ENCODE measurements at regions not wholly inside any gene's neighbourhood (a gene's known extent, or its start where the extent isn't known, plus 50 kb on each side); places are given as distances from the start of the nearest gene placed in this dataset.
"Not testable (repeated sequence)": the region's sequence is repeated elsewhere in the genome, so short reads cannot be mapped to it uniquely, and the experiment has no call there.

DNA sequence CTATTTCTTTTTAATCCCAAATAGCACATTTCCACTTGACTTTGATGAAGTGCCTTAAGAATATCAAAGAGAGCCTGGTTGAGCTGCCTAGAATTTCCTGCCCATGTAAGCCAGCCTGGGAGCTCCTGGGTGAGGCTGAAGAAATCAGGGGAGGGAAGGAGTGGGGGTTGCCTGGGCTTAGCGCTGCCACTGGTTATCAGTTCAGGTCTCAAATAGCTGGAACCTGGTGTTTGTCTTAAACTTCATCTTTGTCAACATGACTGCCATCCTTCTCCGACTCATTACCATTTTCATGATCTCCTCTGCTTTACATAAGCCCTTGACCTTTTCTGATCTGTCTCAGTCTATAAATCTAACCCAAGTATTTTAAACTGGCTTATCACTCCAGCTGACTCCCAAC, 151.5 kb downstream of the TTC8 start:
- FAIRE-seq (no peak), DNase-seq (ENCODE audit: low read depth, low spot score) (no peak)
- H3K9me3 ChIP-seq (replicated peaks; ENCODE audit: control insufficient read depth, insufficient read depth, low read length) = no peaks in the 10 kb centered on the region
- no peak overlapping the region for H2AFZ ChIP-seq (ENCODE audit: low read depth, low read length)
- no peaks in the 10 kb centered on the region for H4K20me1 ChIP-seq (replicated peaks; ENCODE audit: control insufficient read depth, extremely low read depth, insufficient read depth, low read length)
- no peak overlapping the region for H3K4me3 ChIP-seq (replicated peaks in 1 of 3; ENCODE audit: insufficient read depth in 1 of 3, low read depth in 1 of 3, low read length in 3 of 3)
- ChIA-PET POLR2A (no interaction called here), CTCF (no interaction called here)
- TF ChIP-seq EZH2 (IDR thresholded peaks at IDR 0.05; ENCODE audit: borderline replicate concordance, low read depth, low read length, severe bottlenecking) = no peak
- no peak for TF ChIP-seq GATA2 (IDR thresholded peaks at IDR 0.05; ENCODE audit: insufficient read depth, insufficient read length, low read depth, low read length)
- no peak for TF ChIP-seq MYC (IDR thresholded peaks at IDR 0.05; ENCODE audit: low read depth, low read length)
- TF ChIP-seq JUN (IDR thresholded peaks at IDR 0.05; ENCODE audit: borderline replicate concordance, insufficient read depth, insufficient read length, low read depth) = no peak
- TF ChIP-seq, protein P1, sequence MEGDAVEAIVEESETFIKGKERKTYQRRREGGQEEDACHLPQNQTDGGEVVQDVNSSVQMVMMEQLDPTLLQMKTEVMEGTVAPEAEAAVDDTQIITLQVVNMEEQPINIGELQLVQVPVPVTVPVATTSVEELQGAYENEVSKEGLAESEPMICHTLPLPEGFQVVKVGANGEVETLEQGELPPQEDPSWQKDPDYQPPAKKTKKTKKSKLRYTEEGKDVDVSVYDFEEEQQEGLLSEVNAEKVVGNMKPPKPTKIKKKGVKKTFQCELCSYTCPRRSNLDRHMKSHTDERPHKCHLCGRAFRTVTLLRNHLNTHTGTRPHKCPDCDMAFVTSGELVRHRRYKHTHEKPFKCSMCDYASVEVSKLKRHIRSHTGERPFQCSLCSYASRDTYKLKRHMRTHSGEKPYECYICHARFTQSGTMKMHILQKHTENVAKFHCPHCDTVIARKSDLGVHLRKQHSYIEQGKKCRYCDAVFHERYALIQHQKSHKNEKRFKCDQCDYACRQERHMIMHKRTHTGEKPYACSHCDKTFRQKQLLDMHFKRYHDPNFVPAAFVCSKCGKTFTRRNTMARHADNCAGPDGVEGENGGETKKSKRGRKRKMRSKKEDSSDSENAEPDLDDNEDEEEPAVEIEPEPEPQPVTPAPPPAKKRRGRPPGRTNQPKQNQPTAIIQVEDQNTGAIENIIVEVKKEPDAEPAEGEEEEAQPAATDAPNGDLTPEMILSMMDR (IDR thresholded peaks at IDR 0.05; ENCODE audit: extremely low read depth in 1 of 2, insufficient read depth in 1 of 2, low read depth in 1 of 2, low read length in 2 of 2) = no peak
- TF ChIP-seq, protein P2, sequence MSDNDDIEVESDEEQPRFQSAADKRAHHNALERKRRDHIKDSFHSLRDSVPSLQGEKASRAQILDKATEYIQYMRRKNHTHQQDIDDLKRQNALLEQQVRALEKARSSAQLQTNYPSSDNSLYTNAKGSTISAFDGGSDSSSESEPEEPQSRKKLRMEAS (IDR thresholded peaks at IDR 0.05; ENCODE audit: insufficient read depth, insufficient read length) = no peak
- no peak for TF ChIP-seq FOS (IDR thresholded peaks at IDR 0.05; ENCODE audit: borderline replicate concordance, insufficient read depth, low read length)
- TF ChIP-seq POLR2AphosphoS5 (IDR thresholded peaks at IDR 0.05; ENCODE audit: insufficient read depth, low read depth, low read length) = no peak
- TF ChIP-seq POLR2A (IDR thresholded peaks at IDR 0.05; ENCODE audit: low read depth, low read length) = no peak
- no peaks in the 10 kb centered on the region for H3K36me3 ChIP-seq (ENCODE audit: control insufficient read depth in 2 of 2, extremely low read depth in 1 of 2, insufficient read depth in 2 of 2, low read length in 2 of 2)
- no peaks in the 10 kb centered on the region for H3K79me2 ChIP-seq (ENCODE audit: control insufficient read depth, insufficient read depth, low read length)
- no peaks in the 10 kb centered on the region for H3K4me1 ChIP-seq (ENCODE audit: control insufficient read depth, extremely low read depth, insufficient read depth, low read length)
- H3K27me3 ChIP-seq (ENCODE audit: control insufficient read depth in 2 of 2, insufficient read depth in 2 of 2, low read length in 2 of 2) = no peaks in the 10 kb centered on the region
- H3K9me1 ChIP-seq (replicated peaks; ENCODE audit: control insufficient read depth, extremely low read depth, insufficient read depth, low read length) = no peaks in the 10 kb centered on the region
- H3K4me2 ChIP-seq (ENCODE audit: insufficient read depth, low read length) = no peak overlapping the region
- H3K9ac ChIP-seq (replicated peaks; ENCODE audit: extremely low read depth, insufficient read depth, low read length) = no peak overlapping the region
- intact Hi-C loops (cut with micrococcal nuclease) = no loop called here
- no TSS peak for BruUV-seq (replicated peaks)
- dilution Hi-C loops (cut with MboI; ENCODE audit: extremely low pct_ligation_motif_present, low sequenced_read_pairs) = no loop called here
- no peak overlapping the region for H3K27ac ChIP-seq (ENCODE audit: insufficient read depth, low read depth, low read length)

DNA sequence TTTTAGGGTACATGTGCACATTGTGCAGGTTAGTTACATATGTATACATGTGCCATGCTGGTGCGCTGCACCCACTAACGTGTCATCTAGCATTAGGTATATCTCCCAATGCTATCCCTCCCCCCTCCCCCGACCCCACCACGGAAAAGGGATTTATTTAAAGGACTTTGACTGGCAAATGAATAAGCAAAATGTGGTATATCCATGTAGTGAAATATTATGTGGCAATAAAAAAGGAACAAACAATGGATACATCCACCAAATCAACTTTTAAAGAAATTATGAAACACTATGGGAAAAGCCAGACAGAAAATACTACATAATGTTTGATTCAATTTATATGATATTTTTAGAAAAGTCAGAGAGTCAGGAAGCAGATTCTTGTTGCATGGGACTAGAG, 156.5 kb downstream of the TTC8 start:
- H3K79me2 ChIP-seq (ENCODE audit: control insufficient read depth, insufficient read depth, low read length); H3K4me1 ChIP-seq (ENCODE audit: control insufficient read depth, extremely low read depth, insufficient read depth, low read length); H3K9me3 ChIP-seq (replicated peaks; ENCODE audit: control insufficient read depth, insufficient read depth, low read length); DNase-seq (ENCODE audit: low read depth, low spot score); H3K9ac ChIP-seq (replicated peaks; ENCODE audit: extremely low read depth, insufficient read depth, low read length); H3K27me3 ChIP-seq (ENCODE audit: control insufficient read depth in 2 of 2, insufficient read depth in 2 of 2, low read length in 2 of 2); H3K4me2 ChIP-seq (ENCODE audit: insufficient read depth, low read length); dilution Hi-C loops (cut with MboI; ENCODE audit: extremely low pct_ligation_motif_present, low sequenced_read_pairs); intact Hi-C loops (cut with micrococcal nuclease); H3K27ac ChIP-seq (ENCODE audit: insufficient read depth, low read depth, low read length); H3K9me1 ChIP-seq (replicated peaks; ENCODE audit: control insufficient read depth, extremely low read depth, insufficient read depth, low read length); H2AFZ ChIP-seq (ENCODE audit: low read depth, low read length); BruUV-seq (replicated peaks); H3K4me3 ChIP-seq (replicated peaks in 1 of 3; ENCODE audit: insufficient read depth in 1 of 3, low read depth in 1 of 3, low read length in 3 of 3); H4K20me1 ChIP-seq (replicated peaks; ENCODE audit: control insufficient read depth, extremely low read depth, insufficient read depth, low read length); FAIRE-seq; POLR2A ChIA-PET; H3K36me3 ChIP-seq (ENCODE audit: control insufficient read depth in 2 of 2, extremely low read depth in 1 of 2, insufficient read depth in 2 of 2, low read length in 2 of 2); CTCF ChIA-PET: not testable (repeated sequence)

Data from endothelial cell of umbilical vein (primary cell).